GM12892 (cell line): ENCODE measurements at regions not wholly inside any gene's neighbourhood (a gene's known extent, or its start where the extent isn't known, plus 50 kb on each side); places are given as distances from the start of the nearest gene placed in this dataset.

Experiments
- POLR2A ChIP-seq: IDR thresholded peaks from 2 replicates; pipeline ENCODE4 v1.6.1; 2011; ENCODE audit warnings: low read depth, low read length, control low read depth
- TAF1 ChIP-seq: IDR thresholded peaks from 2 replicates; pipeline ENCODE4 v1.6.1; 2011; ENCODE audit warnings: low read depth, mild to moderate bottlenecking, control low read depth, low read length, borderline replicate concordance

DNA sequence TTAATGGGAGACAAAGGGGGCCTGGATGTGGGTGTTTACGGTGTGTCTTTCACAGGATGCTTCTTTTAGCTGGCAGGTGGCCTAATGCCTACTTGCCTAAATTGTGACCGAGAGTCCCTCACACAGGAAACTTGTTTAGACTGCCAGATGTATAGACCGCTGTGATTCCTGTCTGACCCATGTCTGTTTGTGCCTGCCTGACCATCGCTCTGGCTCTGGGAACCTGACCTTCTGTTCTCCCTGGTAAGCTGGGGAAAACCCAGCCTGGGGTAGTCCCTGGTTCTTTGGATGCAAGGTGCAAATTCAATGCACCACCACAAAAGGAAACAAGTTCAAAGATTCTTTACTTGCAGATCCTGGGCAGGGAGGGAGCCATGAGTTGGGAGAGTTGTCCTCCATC is 68.4 kb downstream of the DMRTA2 start:
- TF ChIP-seq POLR2A (no peak), TAF1 (no peak)
